Hypothalamus (tissue), 51 donors: ENCODE measurements at regions not wholly inside any gene's neighbourhood (a gene's known extent, or its start where the extent isn't known, plus 50 kb on each side); places are given as distances from the start of the nearest gene placed in this dataset.
A peak's percentile ranks its signal among the peaks of the same experiment; 100 is the strongest.

ENCODE experiments used
- DNase-seq, 51 donors: peaks; one replicate each; lab custom pipeline; 2025; lab: John Stamatoyannopoulos, UW

DNA sequence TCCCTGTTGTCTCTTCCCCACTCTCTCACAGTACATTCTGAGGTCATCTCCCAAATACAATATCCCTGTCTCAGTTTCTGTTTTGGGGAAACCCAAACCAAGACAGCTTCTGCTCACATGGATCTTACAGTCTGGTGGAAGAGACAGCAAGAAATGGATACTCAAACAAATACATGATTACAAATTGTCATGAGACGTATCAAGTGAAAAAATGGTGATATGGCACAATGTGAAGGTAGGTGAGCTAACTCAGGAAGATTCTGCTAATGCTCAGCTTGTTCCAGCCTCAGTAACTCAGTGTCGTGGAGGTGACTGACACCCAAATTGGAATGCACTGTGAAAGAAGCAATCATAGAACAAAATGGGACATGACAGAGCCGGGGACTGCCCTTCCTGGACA lies 68.3 kb downstream of the CHST1 start:
- no peak for DNase-seq

GRCh38 chr11:45596571-45596970 lies 68.9 kb downstream of the CHST1 start:
- no peak for DNase-seq

GRCh38 chr11:45593992-45594391 lies 71.4 kb downstream of the CHST1 start:
- no peak for DNase-seq

- DNase-seq: no peak
Measured at GRCh38 chr11:45592636-45593035, 72.8 kb downstream of the CHST1 start.

GRCh38 chr11:45590743-45591142 lies 74.7 kb downstream of the CHST1 start:
- peak in 34 of 51 donors; percentile 3 to 75 (median 32) for DNase-seq

- DNase-seq: no peak
Measured at GRCh38 chr11:45585205-45585604, 80.2 kb downstream of the CHST1 start.

DNA sequence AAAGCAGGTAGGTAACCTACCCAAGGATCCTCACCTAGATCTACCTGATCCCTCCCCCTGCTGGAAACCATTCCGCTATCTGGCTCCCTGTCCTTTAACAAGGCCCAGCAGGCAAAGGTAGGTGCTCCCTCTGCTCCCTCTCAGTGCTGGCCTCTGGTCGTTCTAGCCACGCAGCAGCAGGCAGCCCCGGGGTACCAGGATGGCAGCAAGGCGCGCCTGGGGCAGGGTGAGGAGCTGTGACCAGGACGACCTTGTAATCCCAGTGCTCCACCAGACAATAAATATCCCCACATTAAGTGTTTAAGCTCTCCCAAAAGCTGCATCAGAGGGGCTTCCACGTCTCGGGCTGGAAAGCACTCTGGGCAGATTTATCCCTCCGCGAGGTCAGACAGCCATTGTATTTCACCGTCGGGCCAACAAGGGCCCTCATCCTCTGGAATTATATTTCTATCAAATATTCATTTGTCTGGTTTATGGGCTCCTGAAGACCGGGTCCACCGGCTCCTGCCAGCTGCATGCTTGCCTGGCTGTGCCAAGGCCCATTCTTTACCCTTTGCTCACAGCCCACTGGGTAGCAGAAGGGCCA lies 81.3 kb downstream of the CHST1 start:
- no peak for DNase-seq

- no peak for DNase-seq
Measured at GRCh38 chr11:45580399-45580798, 85.0 kb downstream of the CHST1 start.

DNA sequence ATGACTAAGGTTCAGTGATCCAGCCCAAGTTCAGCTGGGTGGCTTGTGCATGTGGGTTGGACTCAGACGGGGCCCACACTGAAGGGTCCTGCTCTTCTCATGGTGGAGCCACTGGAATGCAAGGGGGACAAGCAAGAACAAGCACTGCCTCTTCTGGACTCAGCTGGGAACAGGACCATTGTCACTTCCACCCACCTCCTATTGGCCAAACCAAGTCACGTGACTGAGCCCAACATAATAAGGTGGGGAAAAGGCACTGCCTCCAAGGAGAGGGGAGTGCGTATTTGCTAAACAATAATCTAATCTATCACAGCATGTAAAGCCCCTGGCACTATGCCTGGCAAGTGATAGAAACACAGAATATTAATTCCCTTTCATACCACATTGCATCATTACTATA lies 87.1 kb downstream of the CHST1 start:
- DNase-seq: no peak

- DNase-seq: no peak
Measured at GRCh38 chr11:45577752-45578151, 87.7 kb downstream of the CHST1 start.

DNA sequence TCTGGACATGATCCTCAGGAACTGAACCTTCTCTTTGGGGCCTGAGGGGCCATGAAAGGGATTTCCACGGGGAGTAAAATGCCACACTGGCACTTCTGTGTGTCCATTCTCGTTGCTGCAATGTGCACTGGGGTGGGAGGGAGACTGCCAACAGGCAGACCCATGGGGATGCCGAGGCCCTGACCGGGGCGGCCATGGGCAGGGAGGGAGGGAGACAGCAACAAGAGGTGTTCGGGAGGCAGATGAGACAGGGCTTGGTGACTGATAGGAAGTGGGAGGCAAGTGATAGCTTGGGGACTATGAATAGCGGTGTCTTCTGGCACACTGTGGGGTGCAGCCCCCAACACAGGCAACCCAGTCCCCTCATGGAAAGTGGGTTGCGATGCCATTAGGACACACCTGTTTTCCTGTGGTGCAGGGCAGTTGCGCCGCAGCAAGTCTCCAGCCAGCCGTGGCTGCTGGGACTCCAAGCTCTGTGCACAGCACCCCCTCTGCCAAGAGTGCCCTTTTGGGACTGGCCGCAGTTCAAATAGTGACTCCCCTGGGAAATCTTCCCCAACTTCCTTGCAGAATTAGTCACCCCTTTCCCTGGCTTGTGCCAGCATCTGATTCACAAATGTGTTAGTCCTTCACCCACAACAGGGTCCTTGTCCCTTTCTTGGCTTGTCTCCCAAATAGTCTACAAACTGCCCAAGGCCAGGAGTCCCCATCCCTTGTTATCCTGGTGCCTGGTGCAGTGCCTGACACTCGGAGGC lies 88.8 kb downstream of the CHST1 start:
- DNase-seq: peak in 1 of 51 donors; percentile 57

GRCh38 chr11:45573728-45574127 lies 91.7 kb downstream of the CHST1 start:
- DNase-seq: no peak

GRCh38 chr11:45572354-45573123 lies 92.9 kb downstream of the CHST1 start:
- no peak for DNase-seq

GRCh38 chr11:45569776-45570175 lies 95.6 kb downstream of the CHST1 start:
- no peak for DNase-seq

DNA sequence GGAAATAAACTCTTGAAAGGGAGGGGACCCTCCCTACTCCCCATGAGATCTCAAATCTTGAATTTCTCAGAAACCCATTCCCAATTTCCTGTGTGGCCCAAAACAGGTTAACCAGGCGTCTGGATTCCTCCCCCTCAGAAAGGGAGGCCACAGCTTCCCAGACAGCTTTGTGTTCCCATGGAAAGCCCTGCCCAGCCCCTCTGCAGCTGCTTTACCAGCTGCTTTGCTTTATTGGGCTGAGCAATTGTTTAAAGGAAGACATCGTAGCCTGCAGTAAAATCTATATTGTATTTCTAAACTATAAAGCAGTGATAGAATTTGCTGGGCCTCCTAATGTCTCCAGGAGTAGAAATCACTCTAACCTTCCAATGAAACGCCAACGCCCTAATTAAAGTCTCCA lies 97.4 kb downstream of the CHST1 start:
- DNase-seq: no peak

DNA sequence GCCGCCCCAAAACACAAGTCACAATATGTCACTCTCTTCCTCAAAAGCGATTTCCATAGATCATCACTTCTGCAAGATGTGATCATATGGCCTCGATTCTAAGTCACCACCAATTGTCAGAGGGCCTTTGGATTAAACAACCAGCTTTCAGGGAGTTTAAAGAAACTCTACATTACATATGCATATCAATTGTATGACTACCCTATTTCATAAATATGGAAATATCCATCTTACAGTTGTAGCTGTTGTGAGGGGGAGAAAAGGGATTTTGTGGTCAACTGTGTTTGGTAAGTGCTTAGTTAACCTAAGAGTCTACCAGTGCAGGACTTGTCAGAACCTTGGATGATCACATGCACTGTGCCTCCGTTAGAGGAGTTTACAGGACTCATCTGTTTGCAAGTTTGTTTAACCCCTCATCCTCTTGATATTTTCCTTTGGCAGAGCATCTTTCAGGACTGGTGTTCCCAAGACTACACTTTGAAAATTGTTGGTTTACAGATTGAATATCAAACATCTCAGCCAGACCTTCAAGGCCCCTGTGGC lies 99.9 kb downstream of the CHST1 start:
- no peak for DNase-seq

GRCh38 chr11:45563810-45564209 lies 101.6 kb downstream of the CHST1 start:
- peak in 4 of 51 donors; percentile 2 to 16 (median 8) for DNase-seq

DNA sequence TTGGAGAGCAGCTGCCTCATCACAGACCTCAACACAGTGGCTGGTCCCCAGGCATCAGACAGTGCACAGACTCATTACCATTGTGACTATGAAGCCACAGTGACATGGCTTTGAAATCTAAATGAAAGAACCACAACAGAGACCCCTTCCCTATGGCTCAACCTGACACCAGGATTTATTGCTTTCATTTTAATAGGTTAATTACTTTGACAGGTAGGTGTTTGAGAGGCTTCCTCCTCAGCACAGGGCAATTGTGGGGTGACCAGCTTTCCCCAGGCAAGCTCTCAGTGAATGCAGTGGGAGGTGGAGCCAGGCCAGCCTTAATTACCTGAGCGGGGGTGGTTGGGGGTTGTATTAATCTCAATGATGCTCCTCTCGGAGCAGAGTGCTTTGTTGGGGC lies 102.3 kb downstream of the CHST1 start:
- DNase-seq: no peak

DNA sequence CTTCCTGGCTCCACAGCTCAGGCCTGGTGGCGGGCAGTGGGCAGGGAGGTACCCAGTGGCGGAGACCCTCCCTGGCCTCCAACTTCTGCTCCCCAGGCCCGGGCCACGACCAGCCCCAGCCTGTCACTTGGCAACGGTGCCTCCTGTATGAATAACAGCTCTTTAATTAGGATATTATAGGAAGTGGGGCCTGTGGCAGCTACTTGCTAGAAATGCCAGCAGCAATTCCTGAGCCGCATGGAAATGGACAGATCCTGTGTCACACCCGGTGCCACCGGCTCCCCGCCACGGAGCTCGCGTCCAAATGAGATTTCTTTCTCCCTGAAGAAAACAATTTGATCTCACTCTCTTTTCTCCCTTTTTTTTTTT lies 104.5 kb downstream of the CHST1 start:
- DNase-seq: peak in 1 of 51 donors; percentile 4

DNA sequence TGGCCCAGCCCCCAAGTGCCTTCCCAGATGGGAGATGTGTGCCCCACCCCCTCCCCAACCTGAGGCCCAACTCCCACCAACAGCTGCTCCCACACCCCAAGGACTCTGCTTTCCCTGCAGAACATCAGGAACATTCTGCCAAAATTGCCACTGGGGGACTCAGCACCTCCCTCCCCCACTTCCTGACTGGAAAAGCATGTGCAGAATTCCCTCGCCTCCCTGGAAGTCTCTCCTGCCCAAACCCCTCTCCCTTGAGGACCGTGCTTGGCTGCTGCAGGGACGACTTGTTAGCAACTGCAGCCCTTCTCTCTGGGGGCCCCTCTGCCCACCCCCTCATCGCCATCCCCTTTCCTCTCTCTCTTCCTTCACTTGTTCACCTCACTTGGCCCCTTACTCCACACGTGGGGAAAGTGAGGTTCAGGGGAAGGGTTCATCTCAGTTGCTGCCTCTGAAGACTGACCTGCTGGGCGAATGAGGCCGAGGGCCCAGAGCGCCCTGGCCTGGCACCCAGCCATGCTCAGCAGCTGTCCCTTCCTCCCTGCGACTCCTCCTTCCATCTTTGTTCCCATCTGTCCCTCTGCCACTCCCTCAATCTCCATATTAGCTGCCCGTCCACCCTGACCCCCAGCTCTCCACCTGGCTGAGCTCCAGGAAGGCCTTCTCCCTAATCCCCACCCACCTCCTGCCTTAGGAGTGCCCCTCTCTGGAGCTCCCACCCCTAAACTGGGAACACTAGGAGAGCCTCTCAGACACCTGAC lies 105.1 kb downstream of the CHST1 start:
- DNase-seq: no peak
